Heart left ventricle (tissue), 13 donors: ENCODE measurements at regions not wholly inside any gene's neighbourhood (a gene's known extent, or its start where the extent isn't known, plus 50 kb on each side); places are given as distances from the start of the nearest gene placed in this dataset.

Source experiments
- CTCF ChIP-seq, 12 donors: fragments of 200-600 bp; sonication (generic) in 4 of 12; IDR thresholded peaks; one replicate each; pipeline versions ENCODE4 v1.5.0 to v1.8.0; 2018 to 2022; ENCODE audit warnings: antibody characterized with exemption in 12 of 12, mild to moderate bottlenecking in 5 of 12
- POLR2A ChIP-seq, 2 donors: fragments of 450-650 bp; IDR thresholded peaks; one replicate each; pipeline ENCODE4 v1.6.1; 2017; ENCODE audit warnings: antibody characterized with exemption in 2 of 2, mild to moderate bottlenecking in 2 of 2, moderate library complexity in 2 of 2
- donor health status: ischemic (EF 13 %, LVEDD 7.1; RV severe dilation, severe dysfunction).
- donor health status: DM: no; HTN: yes; CAD: no.
- donor health status: DM: no; HTN: no; CAD: no.
- donor health status: ischemic (EF 25% LVEDD 6.9; RV normal size, moderate dysfunction).
- donor health status: ischemic (EF 25% LVEDD 5.7; RV mildly dilated, moderate dysfunction).
- donor health status: ischemic (EF 35%, LVEDD 5.7; RV mildly dilated, moderate dysfunction).
- donor health status: nonischemic (EF 11% LVEDD 7.7; RV severe dilation, severe dysfunction).
- donor health status: DM: yes; HTN: yes; CAD: no.
- donor health status: PGD.
- donor health status: ischemic (EF 29% LVEDD 5.4; RV normal size, mild dysfunction).
- donor health status: nonischemic (EF 23%, LVEDD 6.1; RV moderate dilation, normal function).

- TF ChIP-seq CTCF (IDR thresholded peaks at IDR 0.05) (peak in 3 of 12 donors; percentile 10 to 21 (median 14)), POLR2A (IDR thresholded peaks at IDR 0.05) (no peak)
Measured at GRCh38 chr5:3509290-3509689, 86.3 kb upstream of the IRX1 start.
